SU-DHL-6 (cell line): ENCODE measurements at regions not wholly inside any gene's neighbourhood (a gene's known extent, or its start where the extent isn't known, plus 50 kb on each side); places are given as distances from the start of the nearest gene placed in this dataset.

Experiments
- H2AFZ ChIP-seq: fragments of 200-600 bp; sonication (generic); 2 replicates; pipeline ENCODE4 v1.6.1; 2014; ENCODE audit warnings: low read depth, mild to moderate bottlenecking, moderate library complexity, mixed read lengths, antibody characterized with exemption, low read length; ENCODE audit not compliant: severe bottlenecking
- H3F3A ChIP-seq: fragments of 200-600 bp; shearing (Covaris generic); 2 replicates; pipeline ENCODE4 v1.6.0; 2016; ENCODE audit warnings: antibody characterized with exemption, mild to moderate bottlenecking; ENCODE audit not compliant: insufficient read depth
- H3K27ac ChIP-seq: fragments of 200-600 bp; sonication (generic); 2 replicates; pipeline ENCODE4 v1.5.1; 2016; ENCODE audit warnings: low read depth, mild to moderate bottlenecking, low read length, moderate library complexity, mixed read lengths
- H3K27me3 ChIP-seq: fragments of 200-600 bp; sonication (generic), shearing (Covaris generic); 2 replicates; pipeline ENCODE4 v1.6.0; 2014; ENCODE audit warnings: mild to moderate bottlenecking, low read length
- H3K36me3 ChIP-seq: fragments of 200-600 bp; sonication (generic); 2 replicates; pipeline ENCODE4 v1.6.1; 2014; ENCODE audit warnings: mild to moderate bottlenecking, low read length, mixed read lengths
- H3K4me2 ChIP-seq: fragments of 300-600, 200-600 bp; shearing (Covaris generic), sonication (generic); 2 replicates; pipeline ENCODE4 v1.6.0; 2014; ENCODE audit warnings: low read length, low read depth, mild to moderate bottlenecking; ENCODE audit not compliant: poor library complexity, severe bottlenecking
- H3K4me3 ChIP-seq: fragments of 200-600 bp; sonication (generic); 2 replicates; pipeline ENCODE4 v1.5.1; 2014; ENCODE audit warnings: antibody characterized with exemption, low read length, mild to moderate bottlenecking, mixed read lengths; ENCODE audit not compliant: insufficient read depth, poor library complexity, severe bottlenecking
- H3K79me2 ChIP-seq: fragments of 200-600 bp; sonication (generic); 2 replicates; pipeline ENCODE4 v1.6.1; 2014; ENCODE audit warnings: mild to moderate bottlenecking, low read length, moderate library complexity; ENCODE audit not compliant: insufficient read depth
- H3K9ac ChIP-seq: fragments of 200-600 bp; sonication (generic); 2 replicates; pipeline ENCODE4 v1.7.0; 2014; ENCODE audit warnings: mild to moderate bottlenecking, low read length
- H3K9me2 ChIP-seq: fragments of 200-600 bp; sonication (generic); replicated peaks from 2 replicates; pipeline ENCODE4 v1.6.1; 2014; ENCODE audit warnings: low read length; ENCODE audit not compliant: insufficient read depth
- H3K9me3 ChIP-seq: fragments of 200-600 bp; sonication (generic); 2 replicates; pipeline ENCODE4 v1.6.1; 2014; ENCODE audit warnings: low read length, mixed read lengths; ENCODE audit not compliant: insufficient read depth
- H4K20me1 ChIP-seq: fragments of 200-600 bp; sonication (generic); 2 replicates; pipeline ENCODE4 v1.6.1; 2014; ENCODE audit warnings: low read depth, mild to moderate bottlenecking, antibody characterized with exemption, low read length, moderate library complexity, mixed read lengths
- CTCF ChIP-seq: fragments of 200-600 bp; sonication (generic); IDR thresholded peaks from one replicate; pipeline ENCODE4 v1.5.1; 2017; ENCODE audit warnings: antibody characterized with exemption, mild to moderate bottlenecking, low read length, moderate library complexity; ENCODE audit not compliant: insufficient read depth, poor library complexity, severe bottlenecking
- EZH2phosphoT487 ChIP-seq: fragments of 200-600 bp; sonication (generic), shearing (Covaris generic); conservative IDR thresholded peaks from 2 replicates; pipeline ENCODE4 v1.6.1; 2018; ENCODE audit warnings: mild to moderate bottlenecking, antibody characterized with exemption, low read length, moderate library complexity, mixed read lengths

GRCh38 chr13:34002924-34003323 is 185.0 kb downstream of the RFC3 start:
- H3K4me3 ChIP-seq = no peak overlapping the region

GRCh38 chr13:34003656-34004055 is 185.7 kb downstream of the RFC3 start:
- H3K27ac ChIP-seq = no peak overlapping the region
- H3K9me2 ChIP-seq = no peaks in the 10 kb centered on the region
- no peak overlapping the region for H2AFZ ChIP-seq
- H3K36me3 ChIP-seq = no peaks in the 10 kb centered on the region
- H3K4me3 ChIP-seq = no peak overlapping the region
- H3K4me2 ChIP-seq = no peak overlapping the region
- H3K9ac ChIP-seq = no peak overlapping the region
- no peaks in the 10 kb centered on the region for H3K27me3 ChIP-seq
- no peak for TF ChIP-seq EZH2phosphoT487
- no peak for TF ChIP-seq CTCF
- no peaks in the 10 kb centered on the region for H3K79me2 ChIP-seq
- no peaks in the 10 kb centered on the region for H4K20me1 ChIP-seq
- H3F3A ChIP-seq = no peaks in the 10 kb centered on the region
- H3K9me3 ChIP-seq = no peaks in the 10 kb centered on the region

More at GRCh38 chr13:34002924-34003323, 185.0 kb downstream of the RFC3 start:
- Histone ChIP-seq H3K27me3 (no peaks in the 10 kb centered on the region), H3K27ac (no peak overlapping the region), H3K79me2 (no peaks in the 10 kb centered on the region), H3K9me2 (no peaks in the 10 kb centered on the region), H3K9ac (no peak overlapping the region), H3K36me3 (no peaks in the 10 kb centered on the region), H3K4me2 (no peak overlapping the region), H2AFZ (no peak overlapping the region), H3F3A (no peaks in the 10 kb centered on the region), H3K9me3 (no peaks in the 10 kb centered on the region), H4K20me1 (no peaks in the 10 kb centered on the region)
- no peak for TF ChIP-seq EZH2phosphoT487
- no peak for TF ChIP-seq CTCF

GRCh38 chr13:34004676-34005075 is 186.7 kb downstream of the RFC3 start:
- Histone ChIP-seq H3K27ac (no peak overlapping the region), H3K4me2 (no peak overlapping the region), H4K20me1 (no peaks in the 10 kb centered on the region), H3F3A (no peaks in the 10 kb centered on the region), H3K9me2 (no peaks in the 10 kb centered on the region), H3K9me3 (no peaks in the 10 kb centered on the region), H3K9ac (no peak overlapping the region), H3K36me3 (no peaks in the 10 kb centered on the region), H3K79me2 (no peaks in the 10 kb centered on the region), H3K4me3 (no peak overlapping the region), H3K27me3 (no peaks in the 10 kb centered on the region), H2AFZ (no peak overlapping the region)
- no peak for TF ChIP-seq CTCF
- no peak for TF ChIP-seq EZH2phosphoT487
